Activated T-cell treated with anti-CD3 and anti-CD28 coated beads, Interleukin-2, amount 50 U/mL, for 72 hours (primary cell): ENCODE measurements at regions not wholly inside any gene's neighbourhood (a gene's known extent, or its start where the extent isn't known, plus 50 kb on each side); places are given as distances from the start of the nearest gene placed in this dataset.
"Not testable (repeated sequence)": the region's sequence is repeated elsewhere in the genome, so short reads cannot be mapped to it uniquely, and the experiment has no call there.

Source experiments
- ATAC-seq, 2 donors: fragments of 150-1000 bp; cut with Tn5 transposase; replicated peaks in 1 of 2; 2 replicates each; pipeline ENCODE4 v1.10.0; 2021; ENCODE audit warnings: moderate library complexity in 2 of 2, mild to moderate bottlenecking in 1 of 2
- DNase-seq, 2 donors: peaks; one replicate each; pipeline ENCODE4 v3.0.0; 2021 to 2022; ENCODE audit warnings: mixed read lengths in 1 of 2
- H3K27ac Mint-ChIP-seq: one replicate; pipeline ENCODE4 v1.8.0; 2022; ENCODE audit warnings: mild to moderate bottlenecking, moderate library complexity, mixed read lengths
- H3K27me3 Mint-ChIP-seq: one replicate; pipeline ENCODE4 v1.8.0; 2022; ENCODE audit warnings: low read depth, mixed read lengths
- H3K36me3 Mint-ChIP-seq, 2 donors: one replicate each; pipeline ENCODE4 v1.8.0; 2022; ENCODE audit warnings: mixed read lengths in 2 of 2, mild to moderate bottlenecking in 1 of 2; ENCODE audit not compliant: insufficient read depth in 2 of 2
- H3K4me1 Mint-ChIP-seq: one replicate; pipeline ENCODE4 v1.8.0; 2022; ENCODE audit warnings: low read depth, mixed read lengths
- H3K4me3 Mint-ChIP-seq, 2 donors: one replicate each; pipeline ENCODE4 v1.8.0; 2022; ENCODE audit warnings: mild to moderate bottlenecking in 2 of 2, mixed read lengths in 2 of 2, moderate library complexity in 2 of 2
- H3K9me3 Mint-ChIP-seq, 2 donors: one replicate each; pipeline ENCODE4 v1.8.0; 2022; ENCODE audit warnings: mixed read lengths in 2 of 2

GRCh38 chr2:208671886-208672680, 265.5 kb downstream of the PTH2R start:
- Mint-ChIP-seq H3K27me3 (no peaks in the 10 kb centered on the region), H3K27ac (no peak overlapping the region), H3K9me3 (peaks cover 0 to 1% of the 10 kb centered on the region in 2 donors), H3K36me3 (no peaks in the 10 kb centered on the region), H3K4me3 (no peak overlapping the region), H3K4me1 (no peaks in the 10 kb centered on the region)
- ATAC-seq (no peak), DNase-seq (no peak)

GRCh38 chr2:208673631-208674030, 267.0 kb downstream of the PTH2R start:
- Mint-ChIP-seq H3K9me3 (peaks cover 0 to 1% of the 10 kb centered on the region in 2 donors), H3K4me1 (no peaks in the 10 kb centered on the region), H3K27me3 (no peaks in the 10 kb centered on the region), H3K27ac (no peak overlapping the region), H3K36me3 (no peaks in the 10 kb centered on the region), H3K4me3 (no peak overlapping the region)
- ATAC-seq (no peak), DNase-seq (no peak)

GRCh38 chr2:208674919-208675318, 268.3 kb downstream of the PTH2R start:
- no peak for ATAC-seq
- DNase-seq, result no peak

GRCh38 chr2:208685929-208686328, 279.3 kb downstream of the PTH2R start:
- not testable (repeated sequence) for H3K36me3 Mint-ChIP-seq, H3K4me3 Mint-ChIP-seq, H3K27ac Mint-ChIP-seq, H3K27me3 Mint-ChIP-seq, H3K4me1 Mint-ChIP-seq, DNase-seq, ATAC-seq
- peaks cover 12 to 15% of the 10 kb centered on the region in 2 donors for H3K9me3 Mint-ChIP-seq

More at GRCh38 chr2:208674919-208675318, 268.3 kb downstream of the PTH2R start:
- H3K4me1 Mint-ChIP-seq, result no peaks in the 10 kb centered on the region
- H3K9me3 Mint-ChIP-seq, result peaks cover 0 to 4% of the 10 kb centered on the region in 2 donors
- H3K36me3 Mint-ChIP-seq, result no peaks in the 10 kb centered on the region
- H3K4me3 Mint-ChIP-seq, result no peak overlapping the region
- no peak overlapping the region for H3K27ac Mint-ChIP-seq
- H3K27me3 Mint-ChIP-seq, result no peaks in the 10 kb centered on the region

- no peak for DNase-seq
- Mint-ChIP-seq H3K9me3 (peaks cover 14 to 15% of the 10 kb centered on the region in 2 donors), H3K4me3 (no peak overlapping the region), H3K27ac (no peak overlapping the region), H3K27me3 (no peaks in the 10 kb centered on the region), H3K4me1 (no peaks in the 10 kb centered on the region), H3K36me3 (no peaks in the 10 kb centered on the region)
- ATAC-seq, result no peak
Measured at GRCh38 chr2:208686665-208687064, 280.1 kb downstream of the PTH2R start.

- H3K4me3 Mint-ChIP-seq, H3K36me3 Mint-ChIP-seq, H3K27me3 Mint-ChIP-seq, DNase-seq, H3K27ac Mint-ChIP-seq, ATAC-seq, H3K4me1 Mint-ChIP-seq: not testable (repeated sequence)
- peaks cover 14 to 17% of the 10 kb centered on the region in 2 donors for H3K9me3 Mint-ChIP-seq
Measured at GRCh38 chr2:208687720-208688119, 281.1 kb downstream of the PTH2R start.

GRCh38 chr2:208698114-208698513, 291.5 kb downstream of the PTH2R start:
- H3K36me3 Mint-ChIP-seq, result no peaks in the 10 kb centered on the region

GRCh38 chr2:208708486-208708885, 301.9 kb downstream of the PTH2R start:
- Mint-ChIP-seq H3K27ac (no peak overlapping the region), H3K4me1 (no peaks in the 10 kb centered on the region), H3K36me3 (peaks cover 0 to 1% of the 10 kb centered on the region in 2 donors), H3K27me3 (no peaks in the 10 kb centered on the region), H3K4me3 (no peak overlapping the region), H3K9me3 (peaks cover 4 to 7% of the 10 kb centered on the region in 2 donors)
- ATAC-seq (no peak), DNase-seq (no peak)

More at GRCh38 chr2:208698114-208698513, 291.5 kb downstream of the PTH2R start:
- no peak overlapping the region for H3K27ac Mint-ChIP-seq
- no peak overlapping the region for H3K4me3 Mint-ChIP-seq
- H3K4me1 Mint-ChIP-seq, result no peaks in the 10 kb centered on the region
- peaks cover 0 to 2% of the 10 kb centered on the region in 2 donors for H3K9me3 Mint-ChIP-seq
- no peak for DNase-seq
- H3K27me3 Mint-ChIP-seq, result no peaks in the 10 kb centered on the region
- no peak for ATAC-seq

GRCh38 chr2:208711598-208711997, 305.0 kb downstream of the PTH2R start:
- no peaks in the 10 kb centered on the region for H3K27me3 Mint-ChIP-seq
- no peak overlapping the region for H3K27ac Mint-ChIP-seq
- no peak overlapping the region for H3K4me3 Mint-ChIP-seq
- H3K36me3 Mint-ChIP-seq, result no peaks in the 10 kb centered on the region
- DNase-seq, result no peak
- ATAC-seq, result no peak
- H3K9me3 Mint-ChIP-seq, result peaks cover 0 to 2% of the 10 kb centered on the region in 2 donors
- H3K4me1 Mint-ChIP-seq, result no peaks in the 10 kb centered on the region

GRCh38 chr2:208713066-208713745, 306.6 kb downstream of the PTH2R start:
- H3K36me3 Mint-ChIP-seq, result no peaks in the 10 kb centered on the region
- H3K9me3 Mint-ChIP-seq, result peaks cover 0 to 2% of the 10 kb centered on the region in 2 donors
- no peak overlapping the region for H3K27ac Mint-ChIP-seq
- H3K4me1 Mint-ChIP-seq, result no peaks in the 10 kb centered on the region
- H3K27me3 Mint-ChIP-seq, result no peaks in the 10 kb centered on the region
- DNase-seq (no peak), ATAC-seq (no peak)
- no peak overlapping the region for H3K4me3 Mint-ChIP-seq

GRCh38 chr2:208718828-208719227, 312.2 kb downstream of the PTH2R start:
- H3K4me1 Mint-ChIP-seq, result no peaks in the 10 kb centered on the region
- no peak overlapping the region for H3K27ac Mint-ChIP-seq
- ATAC-seq (no peak), DNase-seq (no peak)
- H3K27me3 Mint-ChIP-seq, result no peaks in the 10 kb centered on the region
- no peaks in the 10 kb centered on the region for H3K9me3 Mint-ChIP-seq
- H3K36me3 Mint-ChIP-seq, result no peaks in the 10 kb centered on the region
- no peak overlapping the region for H3K4me3 Mint-ChIP-seq

- no peak overlapping the region for H3K27ac Mint-ChIP-seq
- no peaks in the 10 kb centered on the region for H3K9me3 Mint-ChIP-seq
Measured at GRCh38 chr2:208722731-208723130, 316.1 kb downstream of the PTH2R start.

GRCh38 chr2:208725280-208725679, 318.7 kb downstream of the PTH2R start:
- Mint-ChIP-seq H3K9me3 (no peaks in the 10 kb centered on the region), H3K27me3 (no peaks in the 10 kb centered on the region), H3K4me1 (no peaks in the 10 kb centered on the region), H3K27ac (no peak overlapping the region), H3K36me3 (no peaks in the 10 kb centered on the region), H3K4me3 (no peak overlapping the region)
- ATAC-seq (no peak), DNase-seq (no peak)

More at GRCh38 chr2:208722731-208723130, 316.1 kb downstream of the PTH2R start:
- H3K36me3 Mint-ChIP-seq, result no peaks in the 10 kb centered on the region
- H3K4me1 Mint-ChIP-seq, result no peaks in the 10 kb centered on the region
- H3K27me3 Mint-ChIP-seq, result no peaks in the 10 kb centered on the region
- ATAC-seq, result no peak
- H3K4me3 Mint-ChIP-seq, result no peak overlapping the region
- DNase-seq, result no peak
